KMS-11 (cell line): ENCODE measurements at regions not wholly inside any gene's neighbourhood (a gene's known extent, or its start where the extent isn't known, plus 50 kb on each side); places are given as distances from the start of the nearest gene placed in this dataset.
A peak's percentile ranks its signal among the peaks of the same experiment; 100 is the strongest.

ENCODE experiments used
- H2AFZ ChIP-seq: fragments of 200-600 bp; sonication (generic); 2 replicates; pipeline ENCODE4 v1.6.1; 2016; ENCODE audit warnings: antibody characterized with exemption, mixed run types, low read depth
- H3K27ac ChIP-seq: fragments of 200-600 bp; sonication (generic); 2 replicates; pipeline ENCODE4 v1.6.1; 2016; ENCODE audit warnings: mild to moderate bottlenecking, mixed run types
- H3K27me3 ChIP-seq: fragments of 200-600 bp; sonication (generic); 2 replicates; pipeline ENCODE4 v1.6.1; 2017; ENCODE audit warnings: mild to moderate bottlenecking, low read depth, mixed run types, moderate library complexity; ENCODE audit not compliant: insufficient read depth
- H3K36me3 ChIP-seq: fragments of 200-600 bp; sonication (generic); 2 replicates; pipeline ENCODE4 v1.6.1; 2017; ENCODE audit warnings: mild to moderate bottlenecking, mixed run types; ENCODE audit not compliant: insufficient read depth
- H3K4me1 ChIP-seq: fragments of 200-600 bp; sonication (generic); 2 replicates; pipeline ENCODE4 v1.6.1; 2016; ENCODE audit warnings: mild to moderate bottlenecking, low read depth, mixed run types; ENCODE audit not compliant: poor library complexity, severe bottlenecking
- H3K4me2 ChIP-seq: fragments of 200-600 bp; sonication (generic); 2 replicates; pipeline ENCODE4 v1.7.0; 2016; ENCODE audit warnings: mild to moderate bottlenecking, mixed run types
- H3K4me3 ChIP-seq: fragments of 200-600 bp; sonication (generic); IDR thresholded peaks from 2 replicates; pipeline ENCODE4 v1.6.1; 2017; ENCODE audit warnings: low read depth, low read length, mixed read lengths; ENCODE audit not compliant: insufficient read depth
- H3K79me2 ChIP-seq: fragments of 200-600 bp; sonication (generic); 2 replicates; pipeline ENCODE4 v1.6.1; 2016; ENCODE audit warnings: low read depth, mixed run types; ENCODE audit not compliant: insufficient read depth
- H3K9ac ChIP-seq: fragments of 200-600 bp; sonication (generic); 2 replicates; pipeline ENCODE4 v1.6.1; 2016; ENCODE audit warnings: mild to moderate bottlenecking, mixed run types
- H4K20me1 ChIP-seq: fragments of 200-600 bp; sonication (generic); 2 replicates; pipeline ENCODE4 v1.6.1; 2016; ENCODE audit warnings: mild to moderate bottlenecking, mixed run types; ENCODE audit not compliant: insufficient read depth
- TF ChIP-seq, protein P1 (sequence below): fragments of 200-600 bp; sonication (generic); conservative IDR thresholded peaks from 2 replicates; pipeline ENCODE4 v1.6.1; 2017; ENCODE audit warnings: low read depth, mild to moderate bottlenecking, antibody characterized with exemption, low read length, moderate library complexity, mixed read lengths

DNA sequence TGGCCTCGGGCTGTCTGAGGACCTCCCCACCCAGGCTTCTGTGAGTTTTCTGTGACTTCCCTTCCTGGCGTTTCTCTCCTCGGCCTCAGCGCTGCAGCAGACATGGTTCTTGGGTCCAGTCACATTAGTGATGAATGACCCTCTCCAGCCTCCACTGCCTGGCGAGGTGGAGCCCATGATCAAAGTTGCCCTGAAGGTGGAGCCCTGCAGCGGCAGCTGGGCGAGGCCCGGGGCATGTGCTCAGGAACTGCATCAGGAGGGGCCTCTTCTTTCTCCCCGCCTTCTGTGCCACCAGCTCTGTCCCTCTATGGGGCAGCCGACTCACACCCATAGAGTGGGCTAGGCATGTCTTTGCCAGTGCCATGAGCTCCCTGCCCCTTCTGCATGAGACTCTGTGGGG is 1079.7 kb downstream of the TBC1D22A start:
- no peak overlapping the region for H3K9ac ChIP-seq
- H3K4me2 ChIP-seq: no peak overlapping the region
- H3K4me3 ChIP-seq: no peak overlapping the region
- no peak overlapping the region for H2AFZ ChIP-seq
- H3K27me3 ChIP-seq: no peaks in the 10 kb centered on the region
- H4K20me1 ChIP-seq: no peaks in the 10 kb centered on the region
- H3K36me3 ChIP-seq: no peaks in the 10 kb centered on the region
- no peaks in the 10 kb centered on the region for H3K79me2 ChIP-seq
- no peak overlapping the region for H3K27ac ChIP-seq
- no peaks in the 10 kb centered on the region for H3K4me1 ChIP-seq
- TF ChIP-seq, protein P1, sequence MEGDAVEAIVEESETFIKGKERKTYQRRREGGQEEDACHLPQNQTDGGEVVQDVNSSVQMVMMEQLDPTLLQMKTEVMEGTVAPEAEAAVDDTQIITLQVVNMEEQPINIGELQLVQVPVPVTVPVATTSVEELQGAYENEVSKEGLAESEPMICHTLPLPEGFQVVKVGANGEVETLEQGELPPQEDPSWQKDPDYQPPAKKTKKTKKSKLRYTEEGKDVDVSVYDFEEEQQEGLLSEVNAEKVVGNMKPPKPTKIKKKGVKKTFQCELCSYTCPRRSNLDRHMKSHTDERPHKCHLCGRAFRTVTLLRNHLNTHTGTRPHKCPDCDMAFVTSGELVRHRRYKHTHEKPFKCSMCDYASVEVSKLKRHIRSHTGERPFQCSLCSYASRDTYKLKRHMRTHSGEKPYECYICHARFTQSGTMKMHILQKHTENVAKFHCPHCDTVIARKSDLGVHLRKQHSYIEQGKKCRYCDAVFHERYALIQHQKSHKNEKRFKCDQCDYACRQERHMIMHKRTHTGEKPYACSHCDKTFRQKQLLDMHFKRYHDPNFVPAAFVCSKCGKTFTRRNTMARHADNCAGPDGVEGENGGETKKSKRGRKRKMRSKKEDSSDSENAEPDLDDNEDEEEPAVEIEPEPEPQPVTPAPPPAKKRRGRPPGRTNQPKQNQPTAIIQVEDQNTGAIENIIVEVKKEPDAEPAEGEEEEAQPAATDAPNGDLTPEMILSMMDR: no peak

DNA sequence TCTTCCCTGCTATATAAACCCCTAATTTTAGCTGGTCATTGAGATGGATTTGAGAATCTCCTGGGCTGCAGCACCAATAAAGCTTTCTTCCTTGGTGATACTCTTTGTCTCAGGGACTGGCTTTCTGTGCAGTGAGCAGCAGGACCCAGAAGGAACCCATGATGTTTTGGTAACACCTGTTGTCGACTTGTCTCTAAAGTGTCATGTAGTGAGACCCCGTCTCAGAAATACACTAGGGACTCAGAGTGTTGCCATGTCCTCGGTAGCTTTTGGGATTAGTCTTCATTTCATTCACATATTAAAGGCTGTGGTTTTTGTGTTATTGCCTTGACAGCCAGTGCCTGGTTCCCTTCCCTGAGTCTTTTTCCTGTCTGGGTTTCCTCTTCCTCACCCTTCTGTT is 1078.7 kb downstream of the TBC1D22A start:
- Histone ChIP-seq H3K4me2 (no peak overlapping the region), H2AFZ (no peak overlapping the region), H3K27ac (no peak overlapping the region)

DNA sequence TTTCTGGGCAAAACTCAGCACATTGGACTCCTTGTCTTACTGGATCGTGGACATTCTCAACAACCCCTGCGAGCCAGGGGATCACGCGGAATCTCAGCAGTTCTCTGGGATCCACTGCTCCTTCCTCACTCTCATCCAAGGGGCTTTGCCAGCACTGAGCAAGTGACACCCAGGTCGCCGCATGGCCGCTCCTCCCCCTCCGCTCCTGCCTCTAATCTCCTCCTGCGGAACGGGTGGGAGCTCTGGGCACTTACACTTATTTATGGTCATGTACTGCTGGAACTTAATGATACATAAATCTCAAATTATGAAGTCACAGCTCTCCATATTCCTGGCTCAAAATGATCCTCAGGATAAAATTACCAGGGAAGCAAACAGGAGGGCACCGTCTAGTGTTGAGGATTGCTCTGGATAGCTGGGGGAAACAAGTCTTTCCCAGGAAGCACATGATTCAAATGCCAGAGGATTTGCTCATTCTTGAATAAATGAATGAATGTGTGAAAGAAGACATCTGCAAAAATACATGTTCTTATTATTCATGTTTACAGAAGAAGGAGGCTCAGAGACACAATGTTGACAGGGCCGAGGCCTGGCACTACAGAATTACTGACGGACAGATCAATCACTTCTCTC is 1077.3 kb downstream of the TBC1D22A start:
- no peak overlapping the region for H3K4me3 ChIP-seq
- no peaks in the 10 kb centered on the region for H3K27me3 ChIP-seq
- H3K27ac ChIP-seq: no peak overlapping the region
- TF ChIP-seq, protein P1: no peak
- H3K4me1 ChIP-seq: no peaks in the 10 kb centered on the region
- no peaks in the 10 kb centered on the region for H3K79me2 ChIP-seq
- no peak overlapping the region for H3K4me2 ChIP-seq
- H3K36me3 ChIP-seq: no peaks in the 10 kb centered on the region
- no peaks in the 10 kb centered on the region for H4K20me1 ChIP-seq
- no peak overlapping the region for H2AFZ ChIP-seq
- no peak overlapping the region for H3K9ac ChIP-seq

More for the DNA sequence above, 1078.7 kb downstream of the TBC1D22A start:
- Histone ChIP-seq H4K20me1 (no peaks in the 10 kb centered on the region), H3K79me2 (no peaks in the 10 kb centered on the region), H3K4me3 (no peak overlapping the region), H3K36me3 (no peaks in the 10 kb centered on the region), H3K27me3 (no peaks in the 10 kb centered on the region), H3K9ac (no peak overlapping the region), H3K4me1 (no peaks in the 10 kb centered on the region)
- TF ChIP-seq, protein P1: no peak

DNA sequence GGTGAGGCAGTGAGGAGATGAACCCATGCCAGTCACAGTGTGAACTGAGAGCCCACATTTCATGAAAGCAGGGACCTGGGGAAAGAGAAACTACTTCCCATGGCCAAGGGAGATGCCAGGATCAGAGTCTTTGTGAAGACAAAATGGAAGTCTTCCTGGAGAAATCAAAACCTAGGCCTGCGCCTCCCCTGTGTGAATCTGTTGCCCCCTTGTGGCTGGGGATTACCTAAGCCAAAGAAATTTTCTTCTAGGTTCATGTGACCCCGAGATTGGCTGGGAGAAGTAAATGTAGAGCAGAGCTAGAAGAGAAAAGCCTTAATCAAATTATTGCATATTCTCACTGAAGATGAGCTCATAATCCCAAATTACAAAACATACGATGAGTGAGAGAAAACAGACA is 1075.3 kb downstream of the TBC1D22A start:
- no peaks in the 10 kb centered on the region for H3K4me1 ChIP-seq
- no peak overlapping the region for H3K27ac ChIP-seq
- no peaks in the 10 kb centered on the region for H3K36me3 ChIP-seq
- H3K79me2 ChIP-seq: no peaks in the 10 kb centered on the region
- H3K27me3 ChIP-seq: no peaks in the 10 kb centered on the region
- H2AFZ ChIP-seq: no peak overlapping the region
- TF ChIP-seq, protein P1: peak; percentile 48
- H3K4me2 ChIP-seq: no peak overlapping the region
- no peak overlapping the region for H3K4me3 ChIP-seq
- no peak overlapping the region for H3K9ac ChIP-seq
- no peaks in the 10 kb centered on the region for H4K20me1 ChIP-seq
